Left ventricle myocardium inferior (tissue), 1 donor: ENCODE measurements at regions not wholly inside any gene's neighbourhood (a gene's known extent, or its start where the extent isn't known, plus 50 kb on each side); places are given as distances from the start of the nearest gene placed in this dataset.

ENCODE experiments used
- DNase-seq: peaks from one replicate; pipeline ENCODE4 v3.0.0-alpha.2; 2020
- H3K27ac ChIP-seq: fragments of 200-600 bp; replicated peaks from 2 replicates; pipeline ENCODE4 v1.8.0; 2021
- H3K27me3 ChIP-seq: fragments of 200-600 bp; 2 replicates; pipeline ENCODE4 v1.8.0; 2021; ENCODE audit warnings: low read depth
- H3K36me3 ChIP-seq: fragments of 200-600 bp; 2 replicates; pipeline ENCODE4 v1.8.0; 2021
- H3K4me1 ChIP-seq: fragments of 200-600 bp; 2 replicates; pipeline ENCODE4 v1.8.0; 2021
- H3K4me3 ChIP-seq: fragments of 200-600 bp; 2 replicates; pipeline ENCODE4 v1.8.0; 2021; ENCODE audit warnings: mild to moderate bottlenecking, moderate library complexity
- H3K9me3 ChIP-seq: fragments of 200-600 bp; replicated peaks from 2 replicates; pipeline ENCODE4 v1.8.0; 2021
- CTCF ChIP-seq: fragments of 200-600 bp; IDR thresholded peaks from 2 replicates; pipeline ENCODE4 v1.8.0; 2021; ENCODE audit warnings: antibody characterized with exemption, mild to moderate bottlenecking, borderline replicate concordance
- intact Hi-C: fragments of 100-400 bp; cut with micrococcal nuclease; formaldehyde crosslinking; loops from one replicate; pipeline ENCODE4 v1.11.0; 2022
- donor health status: DM: no; HTN: yes; CAD: no; lungs with severe emphysema.

- Histone ChIP-seq H3K27me3 (no peaks in the 10 kb centered on the region), H3K9me3 (no peaks in the 10 kb centered on the region), H3K36me3 (no peaks in the 10 kb centered on the region), H3K4me1 (no peaks in the 10 kb centered on the region), H3K4me3 (no peak overlapping the region), H3K27ac (no peak overlapping the region)
- TF ChIP-seq CTCF = no peak
- intact Hi-C loops = no loop called here
- no peak for DNase-seq
These were observed 107.3 kb upstream of the GABRG2 start for GRCh38 chr5:161960314-161960713.

GRCh38 chr5:161966564-161966963 is 101.0 kb upstream of the GABRG2 start:
- no peaks in the 10 kb centered on the region for H3K36me3 ChIP-seq
- no peaks in the 10 kb centered on the region for H3K9me3 ChIP-seq
- no peaks in the 10 kb centered on the region for H3K27me3 ChIP-seq
- H3K4me1 ChIP-seq = no peaks in the 10 kb centered on the region
- intact Hi-C loops = no loop called here
- H3K4me3 ChIP-seq = no peak overlapping the region
- no peak overlapping the region for H3K27ac ChIP-seq
- TF ChIP-seq CTCF = peak; percentile 41
- DNase-seq = no peak

- no peak for TF ChIP-seq CTCF
- H3K27ac ChIP-seq = no peak overlapping the region
- no peaks in the 10 kb centered on the region for H3K36me3 ChIP-seq
- H3K9me3 ChIP-seq = no peaks in the 10 kb centered on the region
- DNase-seq = no peak
- no peak overlapping the region for H3K4me3 ChIP-seq
- H3K27me3 ChIP-seq = no peaks in the 10 kb centered on the region
- H3K4me1 ChIP-seq = no peaks in the 10 kb centered on the region
- intact Hi-C loops = no loop called here
These were observed 92.2 kb upstream of the GABRG2 start for GRCh38 chr5:161975350-161975749.

DNA sequence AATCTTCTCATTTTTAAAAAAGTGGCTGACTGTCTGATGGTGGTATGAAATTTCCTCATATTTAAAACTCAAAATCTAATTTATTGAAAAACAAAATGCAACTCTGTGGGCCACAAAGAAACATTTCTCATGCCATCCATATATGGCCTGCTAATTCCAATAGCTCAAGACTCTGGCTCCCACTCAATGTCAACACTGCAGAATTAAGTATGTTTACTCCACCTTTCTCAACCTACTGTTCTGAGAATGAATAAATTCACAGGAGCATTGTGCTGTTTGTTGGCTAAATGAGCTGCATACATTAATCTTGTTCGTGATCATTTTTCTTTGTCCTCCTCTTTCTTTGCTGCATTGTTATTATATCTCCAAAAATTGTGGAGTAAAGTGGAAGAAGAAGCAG is 79.5 kb upstream of the GABRG2 start:
- Histone ChIP-seq H3K27ac (no peak overlapping the region), H3K4me1 (no peaks in the 10 kb centered on the region), H3K36me3 (no peaks in the 10 kb centered on the region), H3K9me3 (peaks cover 35% of the 10 kb centered on the region), H3K4me3 (no peak overlapping the region), H3K27me3 (no peaks in the 10 kb centered on the region)
- TF ChIP-seq CTCF = no peak
- intact Hi-C loops = no loop called here
- DNase-seq = no peak
